ENCODE measurements at regions not wholly inside any gene's neighbourhood (a gene's known extent, or its start where the extent isn't known, plus 50 kb on each side); places are given as distances from the start of the nearest gene placed in this dataset.

GRCh38 chr4:52296341-52296740 is 245.2 kb downstream of the SPATA18 start:
- no peak overlapping the region for H3K9ac ChIP-seq (ENCODE audit: low read depth, low read length)
- no peak overlapping the region for H3K23ac ChIP-seq (ENCODE audit: low read depth, low read length)
- H3K4ac ChIP-seq (ENCODE audit: low read depth, low read length) = no peak overlapping the region
- CTCF ChIA-PET = no interaction called here
- POLR2A ChIA-PET (ENCODE audit: unreplicated experiment) = no interaction called here
- WGBS, 2 experiments (ENCODE audit: extremely low coverage in 2 of 2, insufficient read length in 1 of 2) = no CpG with 5 or more reads among the region's 2 CpGs
- no peak overlapping the region for H2AFZ ChIP-seq (replicated peaks; ENCODE audit: low read length, poor library complexity)
- dilution Hi-C loops (cut with HindIII; ENCODE audit: low sequenced_read_pairs, unreplicated experiment) = no loop called here
- no peaks in the 10 kb centered on the region for H3K9me1 ChIP-seq (ENCODE audit: insufficient read depth, low read length)
- no peak for ATAC-seq (ENCODE audit: low read depth)
- H4K5ac ChIP-seq (ENCODE audit: low read depth, low read length) = no peak overlapping the region
- no peak overlapping the region for H2BK5ac ChIP-seq (ENCODE audit: low read depth, low read length, poor library complexity, severe bottlenecking)
- no peaks in the 10 kb centered on the region for H3K36me3 ChIP-seq (ENCODE audit: control insufficient read depth, insufficient read depth, low read length)
- no peak overlapping the region for H4K8ac ChIP-seq (ENCODE audit: low read depth in 2 of 2, low read length in 2 of 2)
- no peak overlapping the region for H3K18ac ChIP-seq (ENCODE audit: low read depth, low read length)
- H3K4me3 ChIP-seq (ENCODE audit: insufficient read depth, low read depth, low read length) = no peak overlapping the region
- H2AK9ac ChIP-seq (replicated peaks; ENCODE audit: low read depth, low read length, poor library complexity) = no peak overlapping the region
- H2BK20ac ChIP-seq (ENCODE audit: low read depth, low read length) = no peak overlapping the region
- H4K20me1 ChIP-seq (ENCODE audit: insufficient read depth, low read length) = no peaks in the 10 kb centered on the region
- no TSS peak for BruUV-seq (replicated peaks)
- H2BK120ac ChIP-seq (ENCODE audit: low read depth, low read length) = no peak overlapping the region
- in situ Hi-C loops (cut with MboI; ENCODE audit: low sequenced_read_pairs) = no loop called here
- no peak for TF ChIP-seq NFE2L2 (IDR thresholded peaks at IDR 0.05; ENCODE audit: low read depth, low read length)
- no peak for TF ChIP-seq BHLHE40 (IDR thresholded peaks at IDR 0.05; ENCODE audit: low read depth, low read length)
- no peak for TF ChIP-seq MXI1 (IDR thresholded peaks at IDR 0.05; ENCODE audit: borderline replicate concordance, low read depth, low read length)
- no peak for TF ChIP-seq CHD1 (IDR thresholded peaks at IDR 0.05; ENCODE audit: low read depth, low read length)
- no peak for TF ChIP-seq RCOR1 (IDR thresholded peaks at IDR 0.05; ENCODE audit: insufficient replicate concordance, low read length)
- no peak for TF ChIP-seq FOS (IDR thresholded peaks at IDR 0.05; ENCODE audit: low read depth, low read length)
- TF ChIP-seq CEBPB (IDR thresholded peaks at IDR 0.05; ENCODE audit: low read depth, low read length) = no peak
- TF ChIP-seq MAZ (IDR thresholded peaks at IDR 0.05; ENCODE audit: borderline replicate concordance, low read depth, low read length) = no peak
- no peak for TF ChIP-seq RAD21 (IDR thresholded peaks at IDR 0.05; ENCODE audit: low read length)
- TF ChIP-seq SMC3 (IDR thresholded peaks at IDR 0.05; ENCODE audit: low read depth, low read length) = no peak
- no peak for TF ChIP-seq MAFK (IDR thresholded peaks at IDR 0.05; ENCODE audit: low read depth, low read length)
- TF ChIP-seq ELK1 (IDR thresholded peaks at IDR 0.05; ENCODE audit: borderline replicate concordance, low read depth, low read length) = no peak
- no peak for TF ChIP-seq POLR2A (IDR thresholded peaks at IDR 0.05; ENCODE audit: low read depth, low read length)
- no peak for TF ChIP-seq RFX5 (IDR thresholded peaks at IDR 0.05; ENCODE audit: low read depth, low read length)
- TF ChIP-seq CTCF (conservative IDR thresholded peaks at IDR 0.05; ENCODE audit: low read depth, low read length) = no peak
- no peak for TF ChIP-seq USF2 (IDR thresholded peaks at IDR 0.05; ENCODE audit: low read depth, low read length)
- H3K79me1 ChIP-seq (ENCODE audit: low read depth in 1 of 2, low read length in 2 of 2) = no peaks in the 10 kb centered on the region
- no peak overlapping the region for H3K14ac ChIP-seq (replicated peaks; ENCODE audit: low read depth, low read length)
- intact Hi-C loops (cut with micrococcal nuclease) = no loop called here
- H2BK15ac ChIP-seq (ENCODE audit: low read depth, low read length) = no peak overlapping the region
- H4K91ac ChIP-seq (ENCODE audit: insufficient read depth, low read depth, low read length) = no peak overlapping the region
- H3K4me1 ChIP-seq (ENCODE audit: control insufficient read depth, insufficient read depth, low read length) = no peaks in the 10 kb centered on the region
- H3K4me2 ChIP-seq (ENCODE audit: low read depth, low read length) = no peak overlapping the region
- no peak overlapping the region for H3K27ac ChIP-seq (ENCODE audit: insufficient read depth, low read length)
- H2AK5ac ChIP-seq (ENCODE audit: low read depth, low read length) = no peak overlapping the region
- no peaks in the 10 kb centered on the region for H3K9me3 ChIP-seq (ENCODE audit: control insufficient read depth, insufficient read depth, low read length)
- no peak overlapping the region for H3K56ac ChIP-seq (ENCODE audit: extremely low read depth, insufficient read depth, low read length)
- H3K27me3 ChIP-seq (ENCODE audit: control insufficient read depth, insufficient read depth, low read length) = no peaks in the 10 kb centered on the region
- DNase-seq = no peak
